WTC11 (cell line): ENCODE measurements at regions not wholly inside any gene's neighbourhood (a gene's known extent, or its start where the extent isn't known, plus 50 kb on each side); places are given as distances from the start of the nearest gene placed in this dataset.

Source experiments
- ATAC-seq: fragments of 200-7000 bp; cut with Tn5 transposase; 2 replicates; pipeline ENCODE4 v1.10.0; 2021; ENCODE audit warnings: mild to moderate bottlenecking, moderate library complexity
- CTCF ChIA-PET: fragments of 300-600 bp; sonication (Branson Sonifier 250); formaldehyde crosslinking; loops from one replicate; lab custom pipeline; 2021; ENCODE audit warnings: antibody characterized with exemption; lab: Charles Lee
- POLR2A ChIA-PET: fragments of 350-600 bp; sonication (Branson Sonifier 250); formaldehyde crosslinking; loops from one replicate; lab custom pipeline; 2021; ENCODE audit warnings: antibody characterized with exemption; lab: Charles Lee
- DNase-seq: peaks from one replicate; pipeline ENCODE4 v3.0.0; 2021; ENCODE audit warnings: low spot score
- H3K27ac Mint-ChIP-seq: 2 replicates; pipeline ENCODE4 v1.8.0; 2021; ENCODE audit warnings: mixed read lengths
- H3K27me3 Mint-ChIP-seq: 2 replicates; pipeline ENCODE4 v1.8.0; 2021; ENCODE audit warnings: low read depth, mild to moderate bottlenecking, moderate library complexity, mixed read lengths
- H3K36me3 Mint-ChIP-seq: 2 replicates; pipeline ENCODE4 v1.8.0; 2021; ENCODE audit warnings: mixed read lengths
- H3K4me1 Mint-ChIP-seq: 2 replicates; pipeline ENCODE4 v1.8.0; 2022; ENCODE audit warnings: mixed read lengths
- H3K4me3 Mint-ChIP-seq: 2 replicates; pipeline ENCODE4 v1.8.0; 2021; ENCODE audit warnings: mild to moderate bottlenecking, moderate library complexity, mixed read lengths
- H3K9me3 Mint-ChIP-seq: 2 replicates; pipeline ENCODE4 v1.8.0; 2021; ENCODE audit warnings: mixed read lengths
- AFF4 ChIP-seq: sonication (generic); formaldehyde crosslinking; IDR thresholded peaks from 2 replicates; pipeline ENCODE4 v1.8.1; 2023; ENCODE audit warnings: mild to moderate bottlenecking, missing genetic modification reagents, borderline replicate concordance
- ATF1 ChIP-seq: sonication (generic); formaldehyde crosslinking; IDR thresholded peaks from 2 replicates; pipeline ENCODE4 v1.8.1; 2023; ENCODE audit warnings: mild to moderate bottlenecking, moderate library complexity, missing genetic modification reagents
- ATF3 ChIP-seq: sonication (generic); formaldehyde crosslinking; conservative IDR thresholded peaks from 2 replicates; pipeline ENCODE4 v1.8.1; 2022; ENCODE audit warnings: mild to moderate bottlenecking, missing genetic modification reagents
- CBFB ChIP-seq: sonication (generic); formaldehyde crosslinking; IDR thresholded peaks from 2 replicates; pipeline ENCODE4 v1.8.1; 2022; ENCODE audit warnings: mild to moderate bottlenecking, low read depth, missing genetic modification reagents
- CDX4 ChIP-seq: fragments of 250-450 bp; sonication (Bioruptor Pico); IDR thresholded peaks from 2 replicates; pipeline ENCODE4 v1.9.0; 2021; ENCODE audit warnings: moderate library complexity, mild to moderate bottlenecking, inconsistent platforms, borderline replicate concordance
- CREM ChIP-seq: sonication (generic); formaldehyde crosslinking; IDR thresholded peaks from 2 replicates; pipeline ENCODE4 v1.8.1; 2022; ENCODE audit warnings: mild to moderate bottlenecking, missing genetic modification reagents, moderate library complexity
- E2F4 ChIP-seq: sonication (generic); formaldehyde crosslinking; IDR thresholded peaks from 2 replicates; pipeline ENCODE4 v1.8.1; 2022; ENCODE audit warnings: low read depth, mild to moderate bottlenecking, moderate library complexity, missing genetic modification reagents, borderline replicate concordance
- GRHL2 ChIP-seq: fragments of 250-450 bp; sonication (Bioruptor Pico); IDR thresholded peaks from 2 replicates; pipeline ENCODE4 v1.8.0; 2022; ENCODE audit warnings: mild to moderate bottlenecking, moderate library complexity; ENCODE audit not compliant: insufficient replicate concordance, severe bottlenecking
- IRF1 ChIP-seq: sonication (generic); formaldehyde crosslinking; IDR thresholded peaks from 2 replicates; pipeline ENCODE4 v1.8.0; 2023; ENCODE audit warnings: missing genetic modification reagents
- MYBL2 ChIP-seq: sonication (generic); formaldehyde crosslinking; IDR thresholded peaks from 2 replicates; pipeline ENCODE4 v1.8.1; 2023; ENCODE audit warnings: mild to moderate bottlenecking, moderate library complexity, missing genetic modification reagents
- NFATC4 ChIP-seq: fragments of 250-450 bp; sonication (Bioruptor Pico); IDR thresholded peaks from 2 replicates; pipeline ENCODE4 v1.9.0; 2021; ENCODE audit warnings: mild to moderate bottlenecking
- NR2C2 ChIP-seq: sonication (generic); formaldehyde crosslinking; IDR thresholded peaks from 2 replicates; pipeline ENCODE4 v1.8.0; 2022; ENCODE audit warnings: mild to moderate bottlenecking, missing genetic modification reagents
- TEAD1 ChIP-seq: sonication (generic); formaldehyde crosslinking; IDR thresholded peaks from 2 replicates; pipeline ENCODE4 v1.8.0; 2022; ENCODE audit warnings: mild to moderate bottlenecking, missing genetic modification reagents
- ZBTB43 ChIP-seq: sonication (generic); formaldehyde crosslinking; IDR thresholded peaks from 2 replicates; pipeline ENCODE4 v1.8.1; 2023; ENCODE audit warnings: mild to moderate bottlenecking, missing genetic modification reagents
- ZNF423 ChIP-seq: fragments of 250-450 bp; sonication (Bioruptor Pico); IDR thresholded peaks from 2 replicates; pipeline ENCODE4 v2.1.2; 2022; ENCODE audit warnings: mild to moderate bottlenecking, moderate library complexity
- ZNF532 ChIP-seq: fragments of 250-450 bp; sonication (Bioruptor Pico); IDR thresholded peaks from 2 replicates; pipeline ENCODE4 v1.9.0; 2021; ENCODE audit warnings: mild to moderate bottlenecking, borderline replicate concordance

- H3K4me1 Mint-ChIP-seq = peaks cover under 1% of the 10 kb centered on the region
- H3K9me3 Mint-ChIP-seq = peaks cover 54% of the 10 kb centered on the region
- no peak overlapping the region for H3K27ac Mint-ChIP-seq
- TF ChIP-seq ATF3 (CRISPR knock-in tag) = no peak
- no peak for TF ChIP-seq CREM (CRISPR knock-in tag)
- no peak for TF ChIP-seq ZBTB43 (CRISPR knock-in tag)
- no peak for TF ChIP-seq ZNF532 (CRISPR knock-in tag)
- TF ChIP-seq CDX4 (CRISPR knock-in tag) = no peak
- no peak for TF ChIP-seq IRF1 (CRISPR knock-in tag)
- TF ChIP-seq E2F4 (CRISPR knock-in tag) = no peak
- no peak for TF ChIP-seq AFF4 (CRISPR knock-in tag)
- no peak for TF ChIP-seq TEAD1 (CRISPR knock-in tag)
- no peaks in the 10 kb centered on the region; the same call in 1 of the 2 replicates for H3K27me3 Mint-ChIP-seq
- peaks cover 26% of the 10 kb centered on the region for H3K36me3 Mint-ChIP-seq
- H3K4me3 Mint-ChIP-seq = no peak overlapping the region
- no peak for DNase-seq
- no peak for ATAC-seq
- ChIA-PET POLR2A (no interaction called here), CTCF (no interaction called here)
These were observed 372.1 kb upstream of the RUNX1 start for GRCh38 chr21:35421221-35421620.

- Mint-ChIP-seq H3K27me3 (no peaks in the 10 kb centered on the region; the same call in 1 of the 2 replicates), H3K4me3 (no peak overlapping the region), H3K9me3 (peaks cover 54% of the 10 kb centered on the region), H3K36me3 (peaks cover 26% of the 10 kb centered on the region), H3K4me1 (no peaks in the 10 kb centered on the region; the same call in none of the 2 replicates), H3K27ac (no peak overlapping the region)
- DNase-seq = no peak
- ChIA-PET POLR2A (interaction anchor here (0.6 kb wide), 1 partner anchor 447 kb away, joined by 3 read pairs; no protein-coding TSS in a partner anchor), CTCF (no interaction called here)
- no peak for ATAC-seq
- TF ChIP-seq GRHL2 (CRISPR knock-in tag) (no peak), NR2C2 (CRISPR knock-in tag) (no peak), MYBL2 (CRISPR knock-in tag) (no peak), ZNF532 (CRISPR knock-in tag) (no peak), CDX4 (CRISPR knock-in tag) (no peak), NFATC4 (CRISPR knock-in tag) (no peak), ATF1 (CRISPR knock-in tag) (no peak), CBFB (CRISPR knock-in tag) (no peak), ZNF423 (CRISPR knock-in tag) (no peak)
These were observed 371.6 kb upstream of the RUNX1 start for GRCh38 chr21:35420656-35421055.
